HCT116 (cell line): ENCODE measurements at regions not wholly inside any gene's neighbourhood (a gene's known extent, or its start where the extent isn't known, plus 50 kb on each side); places are given as distances from the start of the nearest gene placed in this dataset.

ENCODE experiments used
- CTCF ChIP-seq, 3 experiments: fragments of 200-600 bp in 1 of 3; sonication (generic) in 1 of 3; IDR thresholded peaks in 2 of 3; conservative IDR thresholded peaks in 1 of 3; 2 replicates each; pipeline ENCODE4 v1.5.1; 2012 to 2017; ENCODE audit warnings: low read depth in 2 of 3, low read length in 2 of 3, antibody characterized with exemption in 1 of 3, borderline replicate concordance in 1 of 3, control low read depth in 1 of 3, mild to moderate bottlenecking in 1 of 3, mixed read lengths in 1 of 3, mixed run types in 1 of 3, moderate library complexity in 1 of 3; ENCODE audit not compliant: insufficient read depth in 1 of 3
- SP1 ChIP-seq: IDR thresholded peaks from 2 replicates; pipeline ENCODE4 v1.6.1; 2012; ENCODE audit warnings: low read depth

DNA sequence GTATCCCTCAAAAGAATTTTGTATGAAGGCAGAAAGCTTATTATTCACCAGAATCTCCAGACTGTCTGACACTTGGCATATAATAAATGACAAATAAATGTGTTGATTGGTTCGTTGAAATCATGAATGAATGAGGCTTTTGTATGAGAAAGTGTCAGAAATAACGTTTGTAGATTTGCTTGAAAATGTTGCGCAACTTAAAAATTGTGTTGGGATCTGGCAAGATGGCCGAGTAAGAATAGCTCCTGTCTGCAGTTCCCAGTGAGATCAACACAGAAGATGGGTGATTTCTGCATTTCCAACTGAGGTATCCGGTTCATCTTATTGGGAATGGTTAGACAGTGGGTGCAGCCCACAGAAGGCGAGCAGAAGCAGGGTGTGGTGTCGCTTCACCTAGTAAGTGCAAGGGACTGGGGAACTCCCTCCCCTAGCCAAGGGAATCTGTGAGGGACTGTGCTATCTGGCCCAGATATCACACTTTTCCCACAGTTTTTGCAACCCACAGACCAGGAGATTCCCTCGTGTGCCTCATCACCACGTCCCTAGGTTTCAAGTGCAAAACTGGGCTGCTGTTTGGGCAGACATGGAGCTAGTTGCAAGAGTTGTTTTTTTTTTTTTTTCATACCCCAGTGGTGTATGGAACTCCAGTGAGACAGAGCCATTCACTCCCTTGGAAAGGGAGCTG is 759.0 kb downstream of the LTN1 start:
- no peak for TF ChIP-seq SP1
- no peak for TF ChIP-seq CTCF (IDR thresholded peaks at IDR 0.05 in 2 of 3, conservative IDR thresholded peaks at IDR 0.05 in 1 of 3; ENCODE audit: borderline replicate concordance in 1 of 3, insufficient read depth in 1 of 3, low read depth in 2 of 3, low read length in 2 of 3)
